ENCODE measurements at regions not wholly inside any gene's neighbourhood (a gene's known extent, or its start where the extent isn't known, plus 50 kb on each side); places are given as distances from the start of the nearest gene placed in this dataset.

DNA sequence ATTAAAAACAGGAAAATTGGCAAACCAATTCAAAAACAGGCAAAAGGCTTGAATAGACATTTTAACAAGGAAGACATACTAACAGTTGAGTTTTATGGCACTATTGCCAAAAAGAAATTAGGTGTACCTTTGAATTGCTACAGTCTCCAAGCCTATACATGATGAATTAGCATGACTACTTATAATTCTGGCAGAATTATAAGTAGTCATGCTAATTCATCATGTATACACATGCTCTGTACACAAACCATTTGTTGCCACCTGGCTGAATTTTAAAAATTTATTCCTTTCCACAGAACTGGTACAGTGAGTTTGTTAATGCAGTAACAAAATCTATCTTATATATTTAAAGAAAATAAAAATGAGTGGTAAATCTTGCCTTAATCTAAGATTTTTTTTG is 1332.0 kb upstream of the CRIM1 start:
- Histone ChIP-seq H3K14ac (ENCODE audit: insufficient read length) (no peak overlapping the region), H2AFZ (ENCODE audit: low read length) (no peak overlapping the region), H3K4me3 (ENCODE audit: extremely low read depth in 1 of 4, insufficient read depth in 2 of 4, low read depth in 3 of 4, low read length in 4 of 4) (no peak overlapping the region), H3K4ac (replicated peaks; ENCODE audit: insufficient read length, low read depth, low read length) (no peak overlapping the region), H3K79me1 (ENCODE audit: low read depth, low read length) (no peaks in the 10 kb centered on the region), H3K23ac (ENCODE audit: insufficient read length) (no peak overlapping the region), H3K23me2 (ENCODE audit: low read depth, low read length) (no peaks in the 10 kb centered on the region), H3K9me3 (ENCODE audit: insufficient read depth in 2 of 2, low read depth in 1 of 2, low read length in 1 of 2) (no peaks in the 10 kb centered on the region), H3K27me3 (replicated peaks in 1 of 4; ENCODE audit: control insufficient read depth in 3 of 4, extremely low read depth in 1 of 4, insufficient read depth in 3 of 4, low read length in 3 of 4) (peaks cover 0 to 1% (median 0%) of the 10 kb centered on the region in 4 experiments; a peak in 1 of 7 replicates), H2BK5ac (ENCODE audit: low read depth, low read length) (no peak overlapping the region), H3K9ac (replicated peaks in 1 of 4; ENCODE audit: extremely low read depth in 1 of 4, low read depth in 3 of 4, low read length in 3 of 4) (no peak overlapping the region), H3K79me2 (ENCODE audit: control insufficient read depth in 1 of 2, insufficient read depth in 2 of 2, low read length in 2 of 2) (no peaks in the 10 kb centered on the region), H3K4me1 (replicated peaks in 1 of 4; ENCODE audit: control insufficient read depth in 3 of 4, insufficient read depth in 4 of 4, low read length in 3 of 4) (no peaks in the 10 kb centered on the region), H2AK5ac (ENCODE audit: low read depth, low read length) (no peak overlapping the region), H2BK120ac (replicated peaks; ENCODE audit: low read depth, low read length) (no peak overlapping the region), H2BK12ac (ENCODE audit: low read depth, low read length) (no peak overlapping the region), H3K36me3 (ENCODE audit: control insufficient read depth in 2 of 4, insufficient read depth in 4 of 4, low read length in 3 of 4) (no peaks in the 10 kb centered on the region), H4K20me1 (replicated peaks in 1 of 2; ENCODE audit: control insufficient read depth in 1 of 2, insufficient read depth in 2 of 2, low read length in 2 of 2) (no peaks in the 10 kb centered on the region), H4K91ac (replicated peaks; ENCODE audit: insufficient read length, low read length) (no peak overlapping the region), H3K27ac (ENCODE audit: low read depth, low read length) (no peak overlapping the region), H2BK15ac (ENCODE audit: low read length) (no peak overlapping the region), H3K4me2 (ENCODE audit: insufficient read depth in 1 of 2, low read depth in 2 of 2, low read length in 2 of 2) (no peak overlapping the region), H3K56ac (replicated peaks; ENCODE audit: insufficient read length, low read depth, low read length) (no peak overlapping the region), H4K8ac (ENCODE audit: extremely low read depth, insufficient read depth, low read length) (no peak overlapping the region), H2BK20ac (ENCODE audit: low read length) (no peak overlapping the region), H3K18ac (ENCODE audit: extremely low read depth, low read length) (no peak overlapping the region), H4K5ac (ENCODE audit: insufficient read length, low read depth, low read length) (no peak overlapping the region)
- no peak for FAIRE-seq
- POLR2A ChIA-PET (ENCODE audit: partially characterized antibody): no interaction called here
- TF ChIP-seq, protein P1, sequence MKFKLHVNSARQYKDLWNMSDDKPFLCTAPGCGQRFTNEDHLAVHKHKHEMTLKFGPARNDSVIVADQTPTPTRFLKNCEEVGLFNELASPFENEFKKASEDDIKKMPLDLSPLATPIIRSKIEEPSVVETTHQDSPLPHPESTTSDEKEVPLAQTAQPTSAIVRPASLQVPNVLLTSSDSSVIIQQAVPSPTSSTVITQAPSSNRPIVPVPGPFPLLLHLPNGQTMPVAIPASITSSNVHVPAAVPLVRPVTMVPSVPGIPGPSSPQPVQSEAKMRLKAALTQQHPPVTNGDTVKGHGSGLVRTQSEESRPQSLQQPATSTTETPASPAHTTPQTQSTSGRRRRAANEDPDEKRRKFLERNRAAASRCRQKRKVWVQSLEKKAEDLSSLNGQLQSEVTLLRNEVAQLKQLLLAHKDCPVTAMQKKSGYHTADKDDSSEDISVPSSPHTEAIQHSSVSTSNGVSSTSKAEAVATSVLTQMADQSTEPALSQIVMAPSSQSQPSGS (IDR thresholded peaks at IDR 0.05; ENCODE audit: low read length): no peak
- no peak for TF ChIP-seq RXRA (IDR thresholded peaks at IDR 0.05; ENCODE audit: insufficient read depth, low read depth, low read length)
- TF ChIP-seq NANOG (IDR thresholded peaks at IDR 0.05; ENCODE audit: insufficient read depth, low read depth, low read length, poor library complexity, severe bottlenecking): no peak
- TF ChIP-seq, protein P2, sequence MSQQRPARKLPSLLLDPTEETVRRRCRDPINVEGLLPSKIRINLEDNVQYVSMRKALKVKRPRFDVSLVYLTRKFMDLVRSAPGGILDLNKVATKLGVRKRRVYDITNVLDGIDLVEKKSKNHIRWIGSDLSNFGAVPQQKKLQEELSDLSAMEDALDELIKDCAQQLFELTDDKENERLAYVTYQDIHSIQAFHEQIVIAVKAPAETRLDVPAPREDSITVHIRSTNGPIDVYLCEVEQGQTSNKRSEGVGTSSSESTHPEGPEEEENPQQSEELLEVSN (IDR thresholded peaks at IDR 0.05): no peak
- no peak for TF ChIP-seq TCF12 (IDR thresholded peaks at IDR 0.05; ENCODE audit: low read depth, low read length)
- no peak for TF ChIP-seq BACH1 (IDR thresholded peaks at IDR 0.05; ENCODE audit: low read length)
- TF ChIP-seq SP1 (IDR thresholded peaks at IDR 0.05; ENCODE audit: low read depth, low read length): no peak
- DNase-seq (ENCODE audit: low read depth in 1 of 2, low spot score in 2 of 2): no peak
- CTCF ChIA-PET (ENCODE audit: partially characterized antibody): no interaction called here

All from H1 (cell line).